Peyer's patch (tissue), 4 donors: ENCODE measurements at regions not wholly inside any gene's neighbourhood (a gene's known extent, or its start where the extent isn't known, plus 50 kb on each side); places are given as distances from the start of the nearest gene placed in this dataset.

Experiments
- POLR2A ChIP-seq, 2 donors: fragments of 450-650 bp; IDR thresholded peaks; one replicate each; pipeline ENCODE4 v1.5.1; 2017; ENCODE audit warnings: antibody characterized with exemption in 2 of 2, mild to moderate bottlenecking in 2 of 2, moderate library complexity in 2 of 2
- TF ChIP-seq, protein P1 (sequence below), 6 experiments: fragments of 450-650 bp in 4 of 6; fragments of 200-600 bp in 2 of 6; sonication (generic) in 1 of 6; IDR thresholded peaks; one replicate each; pipeline ENCODE4 v1.5.1; 2017 to 2019; ENCODE audit warnings: antibody characterized with exemption in 6 of 6, mild to moderate bottlenecking in 3 of 6, moderate library complexity in 1 of 6

DNA sequence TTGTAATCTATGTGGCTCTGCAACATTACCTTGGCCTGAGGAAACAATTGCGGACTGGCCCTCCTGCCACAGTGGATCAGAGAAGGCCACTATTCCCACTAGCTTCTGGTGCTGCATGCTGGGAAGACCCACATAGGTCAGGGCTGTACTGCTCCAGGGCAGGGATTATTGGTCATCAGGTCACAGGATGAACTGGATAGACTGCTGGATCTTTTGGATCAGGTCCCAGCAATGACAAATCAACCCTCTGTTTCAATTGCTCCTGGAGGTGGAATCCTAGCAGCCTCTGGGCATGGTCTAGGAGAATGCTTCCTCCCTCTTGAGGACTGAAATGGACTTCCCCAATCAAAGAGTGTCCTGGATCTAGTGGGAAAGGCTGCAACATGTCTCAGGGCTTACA is 66.7 kb upstream of the PHF24 start:
- TF ChIP-seq, protein P1, sequence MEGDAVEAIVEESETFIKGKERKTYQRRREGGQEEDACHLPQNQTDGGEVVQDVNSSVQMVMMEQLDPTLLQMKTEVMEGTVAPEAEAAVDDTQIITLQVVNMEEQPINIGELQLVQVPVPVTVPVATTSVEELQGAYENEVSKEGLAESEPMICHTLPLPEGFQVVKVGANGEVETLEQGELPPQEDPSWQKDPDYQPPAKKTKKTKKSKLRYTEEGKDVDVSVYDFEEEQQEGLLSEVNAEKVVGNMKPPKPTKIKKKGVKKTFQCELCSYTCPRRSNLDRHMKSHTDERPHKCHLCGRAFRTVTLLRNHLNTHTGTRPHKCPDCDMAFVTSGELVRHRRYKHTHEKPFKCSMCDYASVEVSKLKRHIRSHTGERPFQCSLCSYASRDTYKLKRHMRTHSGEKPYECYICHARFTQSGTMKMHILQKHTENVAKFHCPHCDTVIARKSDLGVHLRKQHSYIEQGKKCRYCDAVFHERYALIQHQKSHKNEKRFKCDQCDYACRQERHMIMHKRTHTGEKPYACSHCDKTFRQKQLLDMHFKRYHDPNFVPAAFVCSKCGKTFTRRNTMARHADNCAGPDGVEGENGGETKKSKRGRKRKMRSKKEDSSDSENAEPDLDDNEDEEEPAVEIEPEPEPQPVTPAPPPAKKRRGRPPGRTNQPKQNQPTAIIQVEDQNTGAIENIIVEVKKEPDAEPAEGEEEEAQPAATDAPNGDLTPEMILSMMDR (IDR thresholded peaks at IDR 0.05): no peak
- no peak for TF ChIP-seq POLR2A (IDR thresholded peaks at IDR 0.05)
